Endothelial cell of umbilical vein (primary cell): ENCODE measurements at regions not wholly inside any gene's neighbourhood (a gene's known extent, or its start where the extent isn't known, plus 50 kb on each side); places are given as distances from the start of the nearest gene placed in this dataset.

Experiments
- CTCF ChIP-seq, 2 donors: IDR thresholded peaks; 1 replicate in 1 of 2; 2 replicates in 1 of 2; pipeline ENCODE4 v1.5.1; 2011; ENCODE audit warnings: low read length in 2 of 2, mild to moderate bottlenecking in 2 of 2, moderate library complexity in 2 of 2, control low read depth in 1 of 2, inconsistent platforms in 1 of 2, low read depth in 1 of 2; ENCODE audit not compliant: insufficient read depth in 1 of 2; ENCODE audit errors: extremely low read depth in 1 of 2
- POLR2AphosphoS5 ChIP-seq: IDR thresholded peaks from 2 replicates; pipeline ENCODE4 v1.6.1; 2012; ENCODE audit warnings: low read depth, mild to moderate bottlenecking, control low read depth, low read length, moderate library complexity; ENCODE audit not compliant: insufficient read depth

- no peak for TF ChIP-seq CTCF (IDR thresholded peaks at IDR 0.05; ENCODE audit: extremely low read depth in 1 of 2, insufficient read depth in 1 of 2, low read depth in 1 of 2, low read length in 2 of 2)
- no peak for TF ChIP-seq POLR2AphosphoS5
Observed at GRCh38 chr2:52335727-52336126, 1303.8 kb upstream of the NRXN1 start.
